HG03039 (cell line): ENCODE measurements at regions not wholly inside any gene's neighbourhood (a gene's known extent, or its start where the extent isn't known, plus 50 kb on each side); places are given as distances from the start of the nearest gene placed in this dataset.
"Not testable (repeated sequence)": the region's sequence is repeated elsewhere in the genome, so short reads cannot be mapped to it uniquely, and the experiment has no call there.

ENCODE experiments used
- ATAC-seq: cut with Tn5 transposase; IDR thresholded peaks from one replicate; pipeline ENCODE4 v1.9.1; 2021; ENCODE audit warnings: mild to moderate bottlenecking, moderate library complexity; ENCODE audit not compliant: unreplicated experiment

DNA sequence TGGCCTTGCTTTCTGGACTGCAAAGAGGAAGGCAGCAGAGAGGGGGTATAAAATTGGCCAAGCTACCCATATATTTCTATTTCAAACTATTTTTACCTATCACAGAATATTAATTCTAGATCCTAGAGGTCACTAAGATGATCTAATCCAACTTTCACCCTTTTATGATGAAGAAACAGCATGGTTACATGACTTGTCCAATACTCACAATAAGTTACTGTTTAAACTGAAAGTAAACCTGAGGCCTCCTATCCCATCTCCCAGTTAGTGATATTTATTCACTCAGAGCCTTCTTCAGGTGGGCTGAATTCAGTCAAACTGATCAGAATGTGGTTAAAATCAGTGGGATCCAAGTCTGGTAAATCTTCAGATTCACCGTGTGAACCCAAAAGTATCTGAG lies 1345.1 kb downstream of the XPNPEP1 start:
- no peak for ATAC-seq

DNA sequence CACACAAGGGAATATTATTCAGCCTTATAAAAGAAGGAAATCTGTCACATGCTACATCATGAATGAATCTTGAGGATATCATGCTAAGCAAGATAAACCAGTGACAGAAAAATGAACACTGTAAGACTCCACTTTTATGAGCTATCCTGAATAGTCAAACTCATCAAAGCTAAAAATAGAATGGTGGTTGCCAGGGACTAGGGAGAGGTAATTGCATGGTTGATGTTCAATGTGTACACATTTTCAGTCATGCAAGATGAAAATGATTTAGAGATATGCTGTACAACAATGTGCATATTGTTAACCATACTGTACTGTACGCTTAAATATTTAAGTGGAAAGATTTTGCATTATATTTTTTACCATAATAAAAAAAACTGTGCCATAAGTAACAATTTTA lies 1349.1 kb downstream of the XPNPEP1 start:
- ATAC-seq: no peak

DNA sequence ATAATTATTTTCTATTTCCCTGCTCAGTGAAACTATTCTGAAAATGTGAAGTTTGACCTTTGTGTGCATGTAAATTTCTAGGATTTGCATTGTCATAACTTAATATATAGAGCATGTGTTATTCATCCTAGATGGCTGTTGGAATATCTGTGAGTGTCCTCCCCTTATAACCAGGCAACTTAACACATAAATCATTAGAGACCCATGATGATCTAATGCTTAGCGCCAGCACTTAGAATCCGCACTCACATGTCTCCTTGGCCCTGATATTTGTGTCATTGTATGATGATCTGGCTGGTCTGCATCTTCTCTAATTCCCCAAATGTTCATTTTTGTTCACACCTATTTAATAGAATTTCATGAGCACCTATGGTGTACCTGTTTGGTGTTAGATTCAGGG lies 1354.5 kb downstream of the XPNPEP1 start:
- ATAC-seq: no peak

DNA sequence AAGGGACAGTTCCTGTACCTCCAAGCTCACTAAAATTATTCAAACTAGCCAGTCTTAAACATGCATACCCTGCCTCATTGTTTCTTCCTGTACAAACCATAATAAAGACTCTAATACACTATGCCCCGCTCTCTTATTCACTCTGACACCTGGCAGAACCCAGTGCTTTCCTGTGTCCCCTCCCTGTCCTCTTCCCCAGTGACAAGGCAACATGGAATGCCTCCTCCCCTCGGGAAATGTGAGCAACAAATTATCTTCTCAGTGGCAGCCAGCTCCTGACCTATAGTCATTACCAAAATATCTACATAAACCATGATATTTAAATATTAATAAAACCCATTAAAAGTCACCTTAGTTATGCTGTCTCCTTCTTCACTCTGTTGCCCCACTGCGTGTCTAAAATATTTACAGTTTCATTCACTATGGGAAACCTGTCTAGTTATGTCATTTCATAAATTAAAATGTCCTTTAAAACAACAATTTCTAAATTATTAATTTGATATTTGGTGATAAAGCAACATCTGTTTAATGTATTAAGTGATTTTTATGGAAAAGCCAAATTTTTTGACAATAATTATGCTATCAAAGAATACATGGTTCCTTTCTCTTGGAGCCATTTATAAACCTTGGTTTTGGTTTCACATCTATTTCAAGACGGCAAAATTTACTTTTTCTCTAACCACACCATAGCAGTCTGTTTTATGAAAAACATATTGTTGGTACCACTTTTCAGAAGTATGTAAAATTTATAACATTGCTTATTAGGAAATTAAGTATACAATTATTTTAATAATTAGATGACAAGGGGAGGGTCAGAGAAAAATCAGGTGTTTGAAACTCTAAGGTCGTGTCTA lies 1355.2 kb downstream of the XPNPEP1 start:
- ATAC-seq: no peak

DNA sequence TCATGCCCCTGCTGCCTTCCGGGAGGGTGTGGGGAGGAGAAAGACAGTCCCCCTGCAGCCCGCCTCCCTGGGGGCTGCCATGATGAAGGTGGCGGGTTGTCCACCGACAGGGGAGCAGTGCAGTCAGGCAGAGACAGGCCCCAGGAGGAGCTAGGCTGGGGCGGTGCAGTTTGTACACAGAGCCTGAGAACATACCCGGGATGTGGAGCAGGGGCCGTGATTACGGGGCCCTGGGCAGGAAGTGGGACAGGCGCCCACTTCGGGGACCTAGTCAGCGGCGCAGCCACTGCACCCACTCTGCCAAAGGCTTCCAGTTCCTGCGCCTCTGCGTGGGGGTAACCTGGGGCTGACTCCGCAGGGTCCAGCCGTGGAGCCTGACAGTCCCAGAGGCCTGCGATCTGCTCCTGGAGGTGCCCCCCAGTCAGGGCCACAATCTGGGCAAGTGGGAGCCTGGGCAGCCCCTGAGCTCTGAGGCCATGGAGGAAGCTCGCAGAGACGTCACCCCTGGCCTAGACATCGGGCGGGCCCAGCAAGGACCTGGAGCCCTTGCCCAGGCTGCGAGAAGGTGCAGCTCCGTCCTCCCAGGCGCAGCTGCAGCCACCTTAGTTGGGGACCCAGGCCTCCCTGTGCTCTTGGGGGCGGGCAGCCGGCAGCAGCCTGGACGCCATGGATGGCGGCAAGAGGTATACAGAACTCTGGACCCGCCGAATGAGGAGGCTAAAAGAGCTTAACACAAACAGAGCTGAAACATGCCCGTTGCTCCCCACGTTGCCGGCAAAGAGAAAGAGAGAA lies 1356.8 kb downstream of the XPNPEP1 start:
- no peak for ATAC-seq

DNA sequence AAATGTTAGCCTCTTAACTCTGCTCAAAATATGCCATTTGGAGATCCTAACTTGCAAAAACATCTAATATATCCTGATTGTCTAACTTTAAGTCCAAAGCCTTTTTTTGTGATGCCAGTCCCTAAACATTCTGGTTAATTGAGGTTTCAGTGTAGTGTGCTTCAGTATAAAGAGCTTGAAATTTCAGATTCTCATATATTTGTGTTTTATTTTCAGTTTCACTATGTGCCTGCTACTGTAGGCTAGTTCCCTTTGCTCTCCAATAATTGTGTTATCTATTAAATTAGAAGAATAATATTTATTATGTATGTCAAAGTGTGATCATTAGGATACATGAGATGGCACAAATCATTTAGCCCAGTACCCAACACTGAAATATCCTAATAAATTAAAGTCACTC lies 1361.2 kb downstream of the XPNPEP1 start:
- no peak for ATAC-seq

DNA sequence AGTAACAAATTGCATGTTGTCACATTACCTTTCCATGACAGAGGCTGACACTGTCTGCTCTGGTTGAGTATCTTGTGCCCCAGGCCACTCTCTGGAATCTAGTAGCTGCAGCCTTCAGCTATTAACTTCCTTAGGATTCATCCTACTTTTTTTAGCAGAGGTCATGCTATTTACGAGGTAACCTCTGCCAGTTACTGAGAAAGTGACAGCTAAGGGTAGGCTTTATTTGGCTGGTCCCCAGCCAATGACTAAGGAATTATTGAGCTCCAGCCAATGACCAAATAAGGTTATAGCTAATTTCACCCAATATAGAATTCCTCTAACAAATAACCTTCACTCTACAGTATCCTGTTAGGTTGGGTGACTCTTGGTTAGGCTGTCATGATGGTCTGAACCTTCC lies 1361.7 kb downstream of the XPNPEP1 start:
- ATAC-seq: no peak

DNA sequence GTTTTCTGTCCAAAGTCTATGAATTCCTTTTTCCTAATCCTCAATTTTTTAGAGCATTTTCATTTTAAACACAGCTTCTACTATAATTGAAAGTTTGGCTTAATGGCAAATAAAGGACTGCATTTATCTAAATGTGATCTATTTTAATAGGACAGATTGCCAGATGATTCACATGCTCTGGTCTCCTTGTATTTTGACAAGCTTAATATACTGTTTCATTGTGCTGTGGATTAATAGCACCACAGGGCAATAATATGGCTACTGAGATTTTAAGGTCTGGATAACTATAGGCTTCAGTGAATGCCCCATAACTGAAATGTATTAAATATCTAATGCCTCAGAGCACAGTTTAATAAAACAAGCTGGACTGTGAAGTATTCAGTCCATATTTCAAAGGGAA lies 1362.8 kb downstream of the XPNPEP1 start:
- ATAC-seq: no peak

DNA sequence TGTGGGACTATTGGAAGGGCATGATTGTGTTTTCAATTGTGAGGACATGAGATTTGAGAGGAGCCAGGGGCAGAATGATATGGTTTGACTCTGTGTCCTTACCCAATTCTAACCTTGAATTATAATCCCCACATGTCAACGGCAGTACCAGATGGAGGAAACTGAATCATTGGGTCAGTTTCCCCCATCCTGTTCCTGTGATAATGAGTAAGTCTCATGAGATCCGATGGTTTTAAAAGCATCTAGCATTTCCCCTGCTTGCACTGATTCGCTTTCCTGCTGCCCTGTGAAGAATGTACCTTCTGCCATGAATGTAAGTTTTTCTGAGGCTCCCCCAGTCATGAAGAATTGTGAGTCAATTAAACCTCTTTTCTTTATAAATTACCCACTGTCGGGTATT lies 1367.1 kb downstream of the XPNPEP1 start:
- ATAC-seq: no peak

DNA sequence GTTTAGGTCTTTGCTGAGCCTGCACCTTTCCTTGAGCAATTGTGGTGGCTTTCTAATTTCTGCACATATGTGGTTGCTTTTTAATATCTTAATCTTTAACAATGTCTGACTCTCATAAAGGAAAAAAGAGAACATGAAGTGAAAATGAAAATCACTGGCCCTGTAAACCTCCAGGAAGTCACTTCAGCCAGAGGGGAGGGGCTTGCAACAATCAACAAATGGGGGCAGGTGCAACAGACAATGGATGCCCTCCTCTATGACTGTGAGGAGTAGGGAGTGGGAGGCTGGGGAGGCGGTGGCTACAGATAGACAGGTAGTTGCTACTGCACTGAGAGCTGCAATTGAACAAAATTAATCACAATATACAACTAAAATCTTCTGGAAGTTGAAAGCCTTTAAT lies 1377.4 kb downstream of the XPNPEP1 start:
- peak; percentile 51 for ATAC-seq

DNA sequence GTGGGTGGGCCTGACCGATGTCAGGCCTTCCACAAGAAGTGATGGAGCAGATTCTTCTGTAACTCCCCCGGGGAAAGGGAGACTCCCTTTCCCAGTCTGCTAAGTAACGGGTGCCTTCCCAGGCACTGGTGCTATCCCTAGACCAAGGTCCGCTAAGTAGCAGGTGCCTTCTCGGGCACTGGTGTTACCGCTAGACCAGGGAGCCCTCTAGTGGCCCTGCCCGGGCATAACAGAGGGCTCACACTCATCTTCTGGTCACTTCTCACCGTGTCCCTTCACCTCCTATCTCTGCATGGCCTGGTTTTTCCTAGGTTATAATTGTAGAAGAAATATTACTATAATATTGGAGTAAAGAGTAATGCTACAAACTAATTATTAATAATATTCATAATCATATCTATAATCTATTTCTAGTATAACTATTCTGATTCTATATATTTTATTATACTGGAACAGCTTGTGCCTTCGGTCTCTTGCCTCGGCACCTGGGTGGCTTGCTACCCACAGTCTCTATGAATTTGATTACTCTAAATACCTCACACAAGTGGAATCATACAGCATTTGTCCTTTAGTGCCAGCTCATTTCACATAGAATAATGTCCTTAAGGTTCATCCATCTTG lies 1378.7 kb downstream of the XPNPEP1 start:
- peak; percentile 86 for ATAC-seq

DNA sequence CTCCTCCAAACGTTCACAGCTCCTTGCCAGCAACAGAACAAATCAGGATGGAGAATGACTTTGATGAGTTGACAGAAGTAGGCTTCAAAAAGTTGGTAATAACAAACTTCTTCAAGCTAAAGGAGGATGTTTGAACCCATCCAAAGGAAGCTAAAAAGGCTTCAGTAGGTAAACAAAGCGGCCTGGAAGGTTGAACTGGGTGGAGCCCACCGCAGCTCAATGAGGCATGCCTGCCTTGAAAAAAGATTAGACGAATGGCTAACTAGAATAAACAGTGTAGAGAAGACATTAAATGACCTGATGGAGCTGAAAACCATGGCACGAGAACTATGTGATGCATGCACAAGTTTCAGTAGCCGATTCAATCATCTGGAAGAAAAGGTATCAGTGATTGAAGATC lies 1369.0 kb upstream of the SORCS1 start:
- ATAC-seq: not testable (repeated sequence)

DNA sequence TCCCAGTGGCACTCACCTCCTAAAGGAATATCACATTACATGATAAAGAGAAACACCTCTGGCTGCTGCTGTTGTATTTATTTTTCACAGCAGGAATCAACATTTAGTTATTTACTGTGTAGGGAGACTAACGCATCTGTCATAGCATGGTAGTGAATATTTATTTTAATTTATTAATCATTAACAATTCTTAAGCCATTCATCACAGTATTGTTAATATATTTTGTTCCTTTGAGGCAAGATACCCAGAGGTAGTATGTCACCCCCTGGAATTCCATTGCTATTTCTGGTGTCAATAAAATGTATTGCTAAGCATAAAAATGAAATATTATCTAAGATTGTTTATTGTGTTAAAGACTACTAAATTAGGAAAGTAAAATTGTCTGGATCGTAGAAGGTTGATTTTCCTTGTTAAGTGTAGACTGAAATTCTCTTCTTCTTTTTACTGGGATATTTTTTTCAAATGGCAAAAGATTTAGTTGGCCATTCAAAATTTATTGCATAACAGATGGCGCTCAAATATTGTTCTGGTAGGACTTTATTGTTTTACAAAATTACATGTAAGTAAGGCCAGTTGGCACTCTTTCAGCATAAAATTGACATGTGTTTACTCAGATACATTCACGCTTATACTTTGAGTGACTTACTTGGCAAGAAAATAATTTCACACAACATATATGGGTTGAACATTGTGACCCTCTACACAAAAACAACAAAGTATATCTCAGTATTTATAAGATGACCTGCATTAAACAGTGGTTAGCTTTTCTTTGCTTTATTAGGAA lies 1358.7 kb upstream of the SORCS1 start:
- no peak for ATAC-seq

DNA sequence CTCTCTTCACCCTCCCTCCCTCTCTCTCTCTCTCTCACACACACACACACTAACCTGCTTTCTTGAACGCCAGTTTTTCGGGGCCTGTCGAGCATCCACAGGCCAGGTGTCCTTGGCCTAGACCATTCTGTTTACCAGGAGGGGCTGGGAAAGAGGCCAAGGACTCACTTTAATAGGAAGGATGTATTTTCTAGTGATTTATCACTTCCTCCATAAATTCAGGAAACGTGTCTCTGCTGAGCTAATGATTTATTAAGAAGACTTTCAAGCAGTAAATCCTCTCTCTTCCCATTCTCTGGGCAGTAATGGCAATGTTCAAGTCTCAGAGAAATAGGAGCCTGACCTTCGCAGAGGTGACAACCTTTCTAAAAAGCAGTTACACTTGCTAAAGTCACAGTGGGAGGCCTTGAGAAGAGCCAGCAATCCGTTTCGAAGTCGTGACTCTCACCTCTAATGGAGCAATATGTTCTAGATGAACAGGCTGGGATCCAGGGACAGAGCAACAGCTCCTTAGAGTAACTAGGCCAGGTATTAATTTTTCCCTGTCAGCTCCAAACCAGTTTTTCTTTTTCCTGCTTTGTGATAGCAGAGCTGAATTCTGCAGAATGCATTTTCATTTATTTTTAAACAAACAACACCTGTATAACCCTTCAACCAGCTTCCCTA lies 1357.5 kb upstream of the SORCS1 start:
- ATAC-seq: no peak

DNA sequence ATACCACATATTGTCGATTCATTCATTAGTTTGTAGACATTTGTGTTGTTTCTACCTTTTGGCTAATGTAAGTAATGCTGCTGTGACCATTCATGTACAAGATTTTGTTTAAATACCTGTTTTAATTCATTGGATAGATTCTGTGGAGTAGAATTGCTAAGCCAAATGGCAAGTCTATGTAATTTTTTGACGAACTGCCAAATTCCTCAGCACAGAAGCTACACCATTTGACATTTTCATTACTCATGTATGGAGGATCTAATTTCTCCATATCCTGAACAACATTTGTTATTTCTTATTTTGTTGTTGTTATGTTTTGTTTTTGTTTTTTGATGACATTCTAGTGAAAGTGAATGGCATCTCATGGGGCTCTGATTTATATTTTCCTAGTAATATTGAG lies 1351.3 kb upstream of the SORCS1 start:
- no peak for ATAC-seq

DNA sequence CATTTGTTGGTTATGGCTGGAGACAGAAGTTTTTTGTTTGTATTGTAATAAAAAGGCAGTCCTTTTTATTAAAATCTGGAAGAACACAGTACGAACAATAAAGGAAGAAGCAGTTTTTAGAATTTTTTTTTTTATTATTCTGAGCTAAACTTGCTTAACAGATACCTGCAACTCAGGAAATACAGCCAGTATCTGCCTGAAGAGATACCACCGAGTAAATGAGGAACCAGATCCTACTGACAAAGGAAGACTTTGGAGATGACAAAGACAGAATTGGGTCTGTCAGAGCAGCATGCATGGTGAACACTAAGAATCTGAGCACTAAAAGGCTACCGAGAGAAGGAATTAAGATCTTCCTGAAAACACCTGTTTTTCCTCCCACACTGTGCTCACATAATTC lies 1335.9 kb upstream of the SORCS1 start:
- ATAC-seq: no peak

DNA sequence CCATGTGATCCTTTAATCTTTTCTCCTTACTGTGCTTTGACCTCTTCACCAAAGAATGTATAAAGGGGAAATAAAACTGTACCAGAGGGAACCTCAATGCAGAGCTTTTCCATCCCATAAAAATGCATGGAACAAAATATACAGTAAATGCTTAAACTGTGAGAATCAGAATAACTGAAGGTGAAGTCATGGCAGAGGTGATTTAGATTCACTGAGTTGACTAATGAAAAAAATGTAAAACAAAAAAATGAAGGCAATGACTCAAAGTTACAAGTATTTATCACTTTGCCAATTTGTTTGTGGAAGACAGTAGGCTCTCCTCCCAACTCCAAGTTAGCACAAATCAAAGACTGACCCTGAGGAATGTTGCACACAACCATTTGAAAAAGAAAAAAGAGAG lies 1331.6 kb upstream of the SORCS1 start:
- no peak for ATAC-seq

DNA sequence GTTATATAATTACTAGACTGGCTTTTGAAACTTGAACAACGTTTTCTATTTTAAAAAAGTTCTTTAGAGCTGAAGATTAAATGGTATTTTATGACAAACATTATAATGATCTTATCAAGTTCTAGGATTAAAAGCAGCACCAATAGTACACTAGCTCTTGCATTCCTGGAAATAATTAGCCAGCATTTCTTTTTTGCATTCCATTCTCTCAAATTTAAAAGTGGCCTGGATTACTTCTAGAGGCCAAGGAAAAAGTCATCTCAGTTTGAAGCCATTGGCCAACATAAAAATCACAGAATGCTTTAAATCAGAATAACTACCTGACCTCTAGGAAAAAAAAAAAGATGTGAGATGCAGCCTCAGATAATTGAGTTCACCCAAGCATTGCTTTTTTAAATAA lies 1326.4 kb upstream of the SORCS1 start:
- ATAC-seq: no peak

DNA sequence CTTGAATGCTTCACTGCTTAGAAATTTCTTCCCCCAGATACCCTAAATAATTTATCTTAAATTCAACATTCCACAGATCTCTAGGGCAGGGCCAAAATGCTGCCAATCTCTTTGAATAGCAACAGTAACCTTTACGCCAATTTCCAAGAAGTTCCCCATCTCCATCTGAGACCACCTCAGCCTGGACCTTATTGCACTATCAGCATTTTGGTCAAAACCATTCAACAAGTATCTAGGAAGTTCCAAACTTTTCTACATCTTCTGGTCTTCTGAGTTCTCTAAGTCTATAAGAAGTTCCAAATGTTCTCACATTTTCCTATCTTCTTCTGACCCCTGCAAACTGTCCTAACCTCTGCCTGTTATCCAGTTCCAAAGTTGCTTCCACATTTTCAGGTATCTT lies 1306.9 kb upstream of the SORCS1 start:
- ATAC-seq: no peak

DNA sequence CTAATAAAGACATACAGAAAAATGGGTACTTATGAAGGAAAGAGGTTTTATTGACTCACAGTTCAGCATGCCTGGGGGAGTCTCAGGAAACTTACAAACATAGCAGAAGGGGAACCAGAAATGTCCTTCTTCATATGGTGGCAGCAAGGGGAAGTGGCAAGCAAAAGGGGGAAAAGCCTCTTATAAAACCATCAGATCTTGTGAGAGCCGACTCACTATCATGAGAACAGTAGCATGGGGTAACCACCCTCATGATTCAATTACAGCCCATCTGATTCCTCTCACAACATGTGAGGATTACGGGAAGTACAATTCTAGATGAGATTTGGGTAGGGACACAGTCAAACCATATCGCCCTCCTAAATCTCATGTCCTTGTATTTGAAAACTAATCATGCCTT lies 1305.4 kb upstream of the SORCS1 start:
- no peak for ATAC-seq
